Neural progenitor cell (in vitro differentiated cells): ENCODE measurements at regions not wholly inside any gene's neighbourhood (a gene's known extent, or its start where the extent isn't known, plus 50 kb on each side); places are given as distances from the start of the nearest gene placed in this dataset.
"Not testable (repeated sequence)": the region's sequence is repeated elsewhere in the genome, so short reads cannot be mapped to it uniquely, and the experiment has no call there.

Experiments used
- EZH2 ChIP-seq: fragments of 200-600 bp; sonication (generic); IDR thresholded peaks from 2 replicates; pipeline ENCODE4 v1.6.1; 2017; ENCODE audit warnings: antibody characterized with exemption, mild to moderate bottlenecking, moderate library complexity
- TF ChIP-seq, protein P1 (sequence below): fragments of 200-600 bp; sonication (generic); IDR thresholded peaks from 2 replicates; pipeline ENCODE4 v1.5.1; 2017; ENCODE audit warnings: antibody characterized with exemption, mild to moderate bottlenecking

DNA sequence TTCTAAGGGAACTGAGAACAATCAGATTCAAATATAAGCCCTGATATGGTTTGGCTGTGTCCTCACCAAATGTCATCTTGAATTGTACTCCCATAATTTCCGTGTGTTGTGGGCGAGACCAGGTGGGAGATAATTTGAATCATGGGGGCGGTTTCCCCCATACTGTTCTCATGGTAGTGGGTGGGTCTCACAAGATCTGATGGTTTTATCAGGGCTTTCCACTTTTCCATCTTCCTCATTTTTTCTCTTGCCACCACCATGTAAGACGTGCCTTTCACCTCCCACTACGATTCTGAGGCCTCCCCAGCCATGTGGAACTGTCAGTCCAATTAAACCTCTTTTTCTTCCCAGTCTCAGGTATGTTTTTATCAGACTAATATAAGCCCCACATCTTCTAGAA, 217.8 kb downstream of the ACKR3 start:
- TF ChIP-seq, protein P1, sequence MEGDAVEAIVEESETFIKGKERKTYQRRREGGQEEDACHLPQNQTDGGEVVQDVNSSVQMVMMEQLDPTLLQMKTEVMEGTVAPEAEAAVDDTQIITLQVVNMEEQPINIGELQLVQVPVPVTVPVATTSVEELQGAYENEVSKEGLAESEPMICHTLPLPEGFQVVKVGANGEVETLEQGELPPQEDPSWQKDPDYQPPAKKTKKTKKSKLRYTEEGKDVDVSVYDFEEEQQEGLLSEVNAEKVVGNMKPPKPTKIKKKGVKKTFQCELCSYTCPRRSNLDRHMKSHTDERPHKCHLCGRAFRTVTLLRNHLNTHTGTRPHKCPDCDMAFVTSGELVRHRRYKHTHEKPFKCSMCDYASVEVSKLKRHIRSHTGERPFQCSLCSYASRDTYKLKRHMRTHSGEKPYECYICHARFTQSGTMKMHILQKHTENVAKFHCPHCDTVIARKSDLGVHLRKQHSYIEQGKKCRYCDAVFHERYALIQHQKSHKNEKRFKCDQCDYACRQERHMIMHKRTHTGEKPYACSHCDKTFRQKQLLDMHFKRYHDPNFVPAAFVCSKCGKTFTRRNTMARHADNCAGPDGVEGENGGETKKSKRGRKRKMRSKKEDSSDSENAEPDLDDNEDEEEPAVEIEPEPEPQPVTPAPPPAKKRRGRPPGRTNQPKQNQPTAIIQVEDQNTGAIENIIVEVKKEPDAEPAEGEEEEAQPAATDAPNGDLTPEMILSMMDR: not testable (repeated sequence)
- TF ChIP-seq EZH2: not testable (repeated sequence)
